Posterior cingulate gyrus (tissue), 11 donors: ENCODE measurements at regions not wholly inside any gene's neighbourhood (a gene's known extent, or its start where the extent isn't known, plus 50 kb on each side); places are given as distances from the start of the nearest gene placed in this dataset.
"Not testable (repeated sequence)": the region's sequence is repeated elsewhere in the genome, so short reads cannot be mapped to it uniquely, and the experiment has no call there.

Source experiments
- DNase-seq, 10 donors: peaks; one replicate each; pipeline versions ENCODE4 v3.0.0 to v3.0.0-alpha.2; 2020 to 2021; ENCODE audit warnings: mixed read lengths in 3 of 10
- intact Hi-C: fragments of 100-400 bp; cut with DNase I; formaldehyde crosslinking; loops from one replicate; pipeline ENCODE4 v1.15.1; 2023

- no peak for DNase-seq
- intact Hi-C loops, result no loop called here
Measured at GRCh38 chr6:68039641-68040311, 595.3 kb upstream of the ADGRB3 start.

- intact Hi-C loops, result no loop called here
Measured at GRCh38 chr6:68038815-68039408, 596.2 kb upstream of the ADGRB3 start.

GRCh38 chr6:68032217-68032616 is 602.9 kb upstream of the ADGRB3 start:
- DNase-seq, result no peak
- intact Hi-C loops, result no loop called here

More at GRCh38 chr6:68038815-68039408, 596.2 kb upstream of the ADGRB3 start:
- DNase-seq, result peak in 2 of 10 donors; percentile 35 to 65

GRCh38 chr6:68031054-68031453 is 604.0 kb upstream of the ADGRB3 start:
- intact Hi-C loops, result no loop called here

GRCh38 chr6:68026483-68026882 is 608.6 kb upstream of the ADGRB3 start:
- intact Hi-C loops, result no loop called here
- no peak for DNase-seq

More at GRCh38 chr6:68031054-68031453, 604.0 kb upstream of the ADGRB3 start:
- DNase-seq, result no peak

- intact Hi-C loops, result no loop called here
- DNase-seq, result no peak
Measured at GRCh38 chr6:68025764-68026163, 609.3 kb upstream of the ADGRB3 start.

GRCh38 chr6:68024570-68025269 is 610.4 kb upstream of the ADGRB3 start:
- DNase-seq, result no peak
- intact Hi-C loops, result no loop called here

GRCh38 chr6:68022968-68023367 is 612.1 kb upstream of the ADGRB3 start:
- intact Hi-C loops, DNase-seq: not testable (repeated sequence)

- DNase-seq, result peak in 2 of 10 donors; percentile 27 to 66
- intact Hi-C loops, result no loop called here
Measured at GRCh38 chr6:68013780-68014515, 621.1 kb upstream of the ADGRB3 start.

GRCh38 chr6:68012822-68013221 is 622.3 kb upstream of the ADGRB3 start:
- intact Hi-C loops, result no loop called here
- no peak for DNase-seq

- intact Hi-C loops, result no loop called here
- no peak for DNase-seq
Measured at GRCh38 chr6:68010936-68011335, 624.1 kb upstream of the ADGRB3 start.

- intact Hi-C loops, result no loop called here
- no peak for DNase-seq
Measured at GRCh38 chr6:68008445-68008844, 626.6 kb upstream of the ADGRB3 start.

GRCh38 chr6:68007717-68008116 is 627.4 kb upstream of the ADGRB3 start:
- intact Hi-C loops, result no loop called here
- no peak for DNase-seq

- intact Hi-C loops, result no loop called here
Measured at GRCh38 chr6:67986694-67987232, 648.3 kb upstream of the ADGRB3 start.

GRCh38 chr6:67976486-67976885 is 658.6 kb upstream of the ADGRB3 start:
- intact Hi-C loops, result no loop called here
- no peak for DNase-seq

More at GRCh38 chr6:67986694-67987232, 648.3 kb upstream of the ADGRB3 start:
- no peak for DNase-seq

- no peak for DNase-seq
- intact Hi-C loops, result no loop called here
Measured at GRCh38 chr6:67974931-67975330, 660.2 kb upstream of the ADGRB3 start.

GRCh38 chr6:67971812-67972211 is 663.3 kb upstream of the ADGRB3 start:
- no peak for DNase-seq
- intact Hi-C loops, result no loop called here

GRCh38 chr6:67966830-67967229 is 668.3 kb upstream of the ADGRB3 start:
- no peak for DNase-seq
- intact Hi-C loops, result no loop called here

GRCh38 chr6:67956352-67956751 is 678.7 kb upstream of the ADGRB3 start:
- no peak for DNase-seq
- intact Hi-C loops, result no loop called here

- no peak for DNase-seq
- intact Hi-C loops, result no loop called here
Measured at GRCh38 chr6:67952948-67953347, 682.1 kb upstream of the ADGRB3 start.

- DNase-seq, result no peak
- intact Hi-C loops, result no loop called here
Measured at GRCh38 chr6:67952121-67952520, 683.0 kb upstream of the ADGRB3 start.
